ENCODE measurements at regions not wholly inside any gene's neighbourhood (a gene's known extent, or its start where the extent isn't known, plus 50 kb on each side); places are given as distances from the start of the nearest gene placed in this dataset.
A peak's percentile ranks its signal among the peaks of the same experiment; 100 is the strongest.

DNA sequence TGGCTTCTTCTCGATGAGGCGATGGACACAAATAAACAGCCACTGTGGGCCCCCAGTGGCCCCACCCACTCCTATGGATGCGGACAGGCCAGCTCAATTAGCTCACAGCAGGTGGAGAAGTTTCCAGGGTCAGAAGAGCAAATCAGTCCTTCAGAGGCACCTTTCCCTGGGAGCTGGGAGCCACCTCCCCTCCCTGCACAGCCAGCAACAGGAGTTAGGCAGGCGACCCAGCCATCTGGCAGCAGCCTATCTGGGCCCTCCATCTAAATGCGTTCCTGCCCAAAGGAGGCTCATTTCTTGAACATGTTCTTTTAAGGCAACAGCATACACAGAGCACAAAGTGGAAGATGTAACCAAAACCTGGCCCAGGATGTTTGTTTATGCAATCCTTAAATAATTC lies 211.9 kb upstream of the ARRDC4 start:
- DNase-seq: no peak

DNA sequence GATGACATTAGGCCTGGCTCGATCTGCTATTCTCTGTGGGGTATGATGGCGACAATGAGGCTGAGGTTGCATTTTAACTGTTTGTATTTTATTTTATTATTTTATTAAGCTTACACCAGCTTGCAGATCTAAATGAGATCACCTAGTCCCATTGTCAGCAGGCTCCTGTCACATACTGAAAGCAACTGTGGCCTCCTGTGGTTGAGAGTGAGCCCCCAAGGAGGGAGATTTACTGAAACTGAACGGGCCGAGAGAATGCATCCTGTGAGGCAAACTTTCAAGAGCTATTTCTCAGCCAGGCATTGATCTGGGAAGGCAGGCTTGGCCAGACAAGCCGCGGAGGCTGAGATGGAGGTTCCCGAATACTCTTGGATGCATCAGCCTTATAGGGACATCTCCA lies 210.4 kb upstream of the ARRDC4 start:
- no peak for DNase-seq

DNA sequence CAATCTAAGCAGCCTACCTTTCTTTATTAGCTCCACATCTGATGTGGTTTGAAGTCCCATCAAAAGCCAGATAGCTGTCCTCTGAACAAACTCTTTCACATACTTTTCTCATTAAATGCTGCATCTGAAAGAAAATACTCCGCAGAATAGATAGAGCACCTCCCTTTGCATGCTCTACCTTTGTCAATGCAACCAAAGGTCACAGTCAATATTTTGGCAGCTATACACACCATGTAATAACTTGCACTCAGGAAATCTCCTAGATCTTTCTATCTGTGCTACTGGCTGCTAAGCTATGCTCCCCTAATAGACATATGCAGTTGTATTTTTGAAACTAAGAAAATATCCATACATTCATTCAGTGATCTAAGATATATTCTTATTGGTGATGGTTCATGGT lies 204.8 kb upstream of the ARRDC4 start:
- DNase-seq: no peak

DNA sequence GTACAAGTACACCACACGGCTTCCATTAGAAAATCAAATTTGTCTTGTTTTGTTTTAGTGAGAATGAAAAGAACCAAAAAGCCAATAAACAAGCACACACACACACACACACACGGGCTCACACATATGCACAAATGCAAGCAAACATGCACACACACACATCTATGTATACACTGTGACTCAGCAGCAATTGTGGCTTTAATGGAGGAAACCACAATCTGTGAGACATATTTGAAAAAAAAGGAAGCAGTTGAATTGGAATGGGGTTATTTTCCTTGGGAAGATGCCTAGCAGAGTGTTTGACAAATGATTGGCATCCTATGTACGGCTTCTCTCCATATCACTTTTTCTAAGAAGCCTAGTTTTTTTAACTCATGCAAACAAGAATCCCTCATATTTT lies 201.1 kb upstream of the ARRDC4 start:
- peak; percentile 60 for DNase-seq

DNA sequence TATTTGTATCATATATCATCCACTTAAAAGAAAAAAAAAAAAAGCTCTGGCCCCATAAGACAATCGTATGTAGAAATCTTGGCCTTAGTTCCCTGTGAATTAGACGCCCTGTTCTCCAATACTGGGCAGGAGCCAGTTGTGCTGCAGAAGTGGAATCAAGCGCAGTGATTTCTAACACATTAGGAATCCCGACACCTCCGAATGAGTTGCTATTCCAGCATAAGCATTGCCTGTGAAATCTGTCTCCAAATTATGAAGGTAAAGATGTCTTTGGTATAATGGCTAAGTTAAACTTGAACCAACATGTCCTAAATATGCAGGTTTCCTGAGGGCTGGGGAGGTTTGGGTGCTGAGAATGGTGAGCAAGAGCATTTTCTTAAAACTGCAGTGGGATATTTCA lies 199.4 kb upstream of the ARRDC4 start:
- no peak for DNase-seq

DNA sequence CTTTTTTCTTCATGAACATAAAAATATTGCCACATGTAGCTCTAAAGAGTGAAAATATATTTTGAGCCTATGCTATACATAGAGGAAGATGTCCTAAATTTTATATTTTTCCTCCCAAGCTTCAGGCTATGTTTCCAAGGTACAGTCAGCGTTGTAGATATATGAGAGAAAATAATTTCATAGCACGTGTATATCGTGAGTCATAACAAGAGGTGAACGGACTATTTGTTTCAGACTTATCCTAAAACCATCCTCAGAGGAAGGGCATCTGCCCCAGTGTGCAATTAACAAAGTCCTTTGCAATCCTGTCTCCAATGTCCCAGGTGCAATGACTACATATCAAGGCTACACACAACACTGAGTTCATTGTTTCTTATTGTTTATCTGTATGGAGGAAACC lies 177.3 kb upstream of the ARRDC4 start:
- no peak for DNase-seq

DNA sequence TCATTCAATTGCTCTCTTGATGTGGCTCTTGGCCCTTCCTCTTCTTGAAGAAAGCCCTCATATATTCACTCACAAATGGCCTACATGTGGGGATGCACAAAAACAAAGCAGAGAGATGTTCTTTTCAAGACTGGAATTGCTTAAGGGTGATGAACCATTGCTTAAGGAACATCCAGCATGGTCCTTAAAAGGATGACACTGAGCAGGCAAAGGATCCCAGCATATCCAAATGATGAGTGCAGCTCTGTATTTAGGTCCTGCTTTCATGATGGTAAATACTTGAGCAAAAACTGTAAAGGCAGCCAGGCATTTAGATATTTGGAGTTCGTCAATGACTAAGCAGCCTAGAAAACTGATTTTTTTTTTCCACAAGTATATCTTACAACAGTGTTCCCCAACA lies 173.8 kb upstream of the ARRDC4 start:
- DNase-seq: no peak

DNA sequence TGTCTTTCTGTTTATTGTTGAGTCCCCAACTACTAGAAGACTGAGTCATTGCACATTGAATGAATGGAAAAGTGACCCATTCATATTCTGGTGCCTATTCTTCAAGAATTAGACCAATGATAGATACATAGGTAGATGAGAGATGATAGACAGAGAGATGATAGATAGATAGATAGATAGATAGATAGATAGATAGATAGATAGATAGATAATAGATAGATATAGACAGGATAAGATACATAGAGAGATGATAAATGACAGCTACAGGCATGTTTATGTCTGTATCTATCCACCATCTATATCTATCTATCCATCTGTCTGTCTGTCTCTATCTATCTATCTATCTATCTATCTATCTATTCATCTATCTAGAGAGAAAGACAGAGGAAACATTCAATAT lies 170.3 kb upstream of the ARRDC4 start:
- DNase-seq: no peak

DNA sequence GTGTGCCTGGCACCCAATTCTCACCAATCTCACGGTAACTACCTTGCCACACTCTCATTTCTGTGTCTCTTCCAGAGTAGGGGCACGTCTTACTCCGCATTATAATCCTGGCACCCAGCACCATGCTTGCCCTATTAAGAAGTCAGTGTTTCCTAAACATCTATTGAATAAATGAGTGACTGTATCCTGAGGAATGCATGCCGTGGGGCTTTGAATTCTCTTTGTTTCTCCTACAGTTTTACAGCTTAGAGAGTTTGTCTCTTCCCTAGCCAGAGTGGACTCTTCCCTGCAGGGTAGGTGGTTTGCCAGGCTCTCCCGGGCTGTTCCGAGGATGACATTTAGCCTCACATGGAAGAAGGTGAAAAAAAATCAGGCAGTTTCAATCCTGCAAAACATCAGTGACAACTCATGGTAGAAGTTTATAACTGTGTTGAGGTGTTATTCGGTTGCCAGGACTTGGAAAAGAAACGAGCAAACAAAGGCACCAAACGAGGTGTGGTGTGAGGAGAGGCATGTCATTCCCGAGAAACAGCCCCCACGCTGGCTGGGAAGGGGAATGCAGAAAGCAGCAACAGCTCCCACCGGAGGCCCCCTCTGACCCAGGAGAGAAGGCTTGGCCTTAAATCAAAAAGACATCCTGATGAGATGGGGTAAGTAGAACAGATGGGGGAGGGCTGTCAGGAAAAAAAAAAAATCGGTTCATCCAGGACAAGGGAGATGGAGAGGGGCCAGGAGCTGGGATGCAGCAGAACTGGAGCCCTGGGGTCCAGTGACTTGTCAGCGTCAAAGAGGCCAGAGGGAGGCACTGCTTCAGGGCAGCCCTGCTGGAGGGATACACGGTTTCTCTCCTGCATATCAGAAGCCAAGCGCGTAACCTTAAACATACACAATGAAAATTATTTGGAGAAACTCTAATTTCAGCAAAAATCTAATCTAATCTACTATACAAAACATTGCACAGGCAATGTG lies 168.4 kb upstream of the ARRDC4 start:
- DNase-seq: no peak

DNA sequence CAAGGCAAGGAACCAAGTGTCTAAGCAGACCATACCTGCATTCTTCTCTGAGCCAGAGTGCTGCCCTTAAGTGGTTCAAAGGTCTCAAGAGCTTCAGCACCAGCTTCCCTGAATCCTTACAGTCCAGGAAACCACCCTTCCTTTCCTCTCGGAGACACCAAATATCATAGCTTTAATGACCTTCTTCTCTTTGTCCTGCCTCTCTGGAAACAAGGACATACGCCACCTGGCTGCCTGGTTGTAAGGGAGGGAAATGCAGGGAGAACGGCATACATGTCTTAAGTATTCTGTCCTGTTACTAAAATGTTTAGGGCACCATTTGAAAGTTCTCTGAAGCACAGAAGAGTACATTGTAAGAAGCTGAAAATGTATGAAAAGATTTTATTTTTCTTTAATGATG lies 155.6 kb upstream of the ARRDC4 start:
- DNase-seq: no peak

DNA sequence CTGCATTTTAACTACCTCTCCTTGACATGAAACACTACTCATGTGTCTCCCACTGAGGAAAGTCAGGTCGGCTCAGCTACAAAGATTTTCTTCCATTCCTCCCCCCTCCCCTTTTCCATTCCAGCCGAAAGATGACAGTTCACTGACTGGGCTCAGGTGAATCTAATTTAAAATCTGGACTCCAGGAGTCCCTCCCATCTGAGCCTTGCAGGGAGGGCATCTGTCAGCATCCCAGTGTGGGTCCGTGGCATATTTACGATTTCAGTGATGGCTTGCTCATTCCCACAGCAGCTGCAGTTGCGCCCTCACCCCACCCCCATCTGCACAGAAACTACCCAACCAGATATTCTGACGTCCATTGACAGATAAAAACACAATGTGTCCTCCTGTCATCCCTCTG lies 153.7 kb upstream of the ARRDC4 start:
- no peak for DNase-seq

DNA sequence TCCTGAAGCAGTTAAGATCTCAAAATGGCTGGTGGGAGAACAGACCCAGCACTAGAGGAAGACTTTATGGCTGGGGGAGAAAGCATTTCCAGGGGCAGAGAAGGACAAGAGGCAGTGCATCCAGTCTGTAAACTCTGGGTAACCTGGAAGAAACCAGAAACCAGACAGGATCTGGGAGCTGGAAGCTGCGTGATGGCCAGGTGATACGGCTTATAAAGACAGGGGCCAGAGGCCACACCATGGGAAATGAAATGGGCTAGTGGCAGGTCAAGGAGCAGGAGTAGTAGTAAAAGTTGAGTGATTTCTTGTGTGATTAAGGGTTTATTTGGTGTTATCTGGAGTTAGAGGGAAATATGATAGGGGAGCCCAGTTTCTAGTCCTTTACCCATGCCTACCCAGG lies 144.7 kb upstream of the ARRDC4 start:
- no peak for DNase-seq

DNA sequence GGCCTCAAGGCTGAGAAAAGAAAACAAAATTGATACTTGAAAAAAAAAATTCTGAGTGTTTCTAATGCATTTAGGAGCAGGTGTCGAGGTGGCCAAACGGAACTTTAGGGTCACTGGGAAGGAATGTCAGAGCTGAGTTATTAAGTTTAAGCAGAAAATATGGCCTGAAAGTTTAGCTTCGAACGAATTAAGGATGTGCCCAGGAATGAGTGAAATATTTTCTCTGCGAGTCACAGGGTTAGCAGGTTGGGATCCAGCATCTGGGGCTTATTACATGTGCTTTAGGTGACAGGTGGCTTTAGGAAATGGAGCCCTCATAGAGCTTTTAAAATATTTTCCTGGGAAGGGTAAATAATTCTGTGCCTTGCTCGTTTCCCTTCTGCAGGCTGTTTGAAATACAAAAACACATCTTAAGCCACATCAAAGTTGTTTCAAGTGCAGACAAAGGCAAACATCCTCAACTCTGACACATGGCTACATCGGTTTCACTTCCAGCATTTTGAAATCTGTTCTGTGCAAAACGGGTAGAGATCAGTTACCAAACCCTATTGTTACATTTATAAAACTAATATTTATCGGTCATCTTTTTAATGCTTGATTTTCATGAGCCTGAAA lies 143.1 kb upstream of the ARRDC4 start:
- no peak for DNase-seq

DNA sequence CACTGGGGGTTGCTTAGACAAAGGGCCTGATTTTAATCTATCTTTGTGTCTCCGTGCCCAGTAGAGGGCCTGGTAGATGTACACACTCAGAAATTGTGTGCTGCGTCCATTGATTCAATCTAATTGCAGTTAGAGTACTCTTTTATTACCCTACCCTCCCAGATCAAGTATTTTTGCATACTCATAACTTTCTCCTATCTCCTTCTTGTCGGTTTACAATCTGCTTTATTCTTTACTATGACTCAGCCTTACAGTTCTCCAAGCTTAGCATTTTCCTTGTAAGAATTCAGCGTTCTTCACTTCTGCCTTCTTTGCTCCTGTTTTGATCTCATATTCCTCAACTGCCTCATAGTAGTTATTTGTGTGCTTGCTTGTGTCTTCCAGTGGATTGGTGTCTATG lies 124.5 kb upstream of the ARRDC4 start:
- no peak for DNase-seq

DNA sequence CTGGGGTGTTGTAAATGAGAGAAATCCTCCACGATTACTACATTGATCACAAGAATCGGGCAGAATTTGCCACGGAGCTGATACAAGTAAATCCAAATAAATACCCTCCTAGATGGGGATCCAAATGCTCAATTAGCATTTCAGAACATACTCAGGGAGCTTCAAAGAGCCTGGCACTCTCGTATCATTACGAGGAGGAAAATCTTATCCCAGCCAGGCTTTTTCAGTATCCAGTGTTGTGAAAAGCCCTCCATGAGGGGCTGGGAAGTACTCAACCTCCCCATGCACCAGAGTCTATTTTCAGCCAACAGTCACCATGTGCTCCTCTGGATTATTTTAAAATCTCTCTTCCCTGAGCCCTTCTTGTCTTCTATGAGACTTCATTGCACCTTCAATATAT lies 122.6 kb upstream of the ARRDC4 start:
- DNase-seq: no peak

DNA sequence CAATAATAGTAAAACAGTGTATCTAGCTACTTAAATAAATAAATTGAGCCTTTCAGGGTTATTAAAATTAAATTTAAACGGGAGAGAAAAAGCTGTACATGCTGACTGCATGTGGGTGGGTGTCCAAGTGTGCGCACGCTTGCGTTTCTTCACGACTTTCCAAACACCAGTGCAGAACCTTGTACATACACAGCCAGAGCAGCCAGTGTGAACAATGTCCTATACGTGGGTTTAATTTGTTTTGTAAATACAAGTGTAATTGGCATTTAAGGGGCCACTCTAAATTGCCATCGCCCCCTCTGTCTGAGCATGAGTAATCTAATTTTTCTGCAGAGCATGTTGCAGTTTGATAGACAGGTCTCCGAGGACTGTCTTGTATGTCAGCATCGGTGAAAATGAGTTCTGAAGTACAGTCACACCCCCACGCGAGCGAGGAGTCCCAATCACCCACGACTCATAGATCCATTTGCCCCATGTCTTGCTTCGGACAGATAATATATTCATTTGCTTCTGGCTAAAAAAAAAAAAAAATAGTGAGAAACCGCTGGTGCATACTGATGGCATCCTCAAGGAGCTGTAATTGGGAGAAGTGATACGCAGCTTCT lies 121.8 kb upstream of the ARRDC4 start:
- no peak for DNase-seq

DNA sequence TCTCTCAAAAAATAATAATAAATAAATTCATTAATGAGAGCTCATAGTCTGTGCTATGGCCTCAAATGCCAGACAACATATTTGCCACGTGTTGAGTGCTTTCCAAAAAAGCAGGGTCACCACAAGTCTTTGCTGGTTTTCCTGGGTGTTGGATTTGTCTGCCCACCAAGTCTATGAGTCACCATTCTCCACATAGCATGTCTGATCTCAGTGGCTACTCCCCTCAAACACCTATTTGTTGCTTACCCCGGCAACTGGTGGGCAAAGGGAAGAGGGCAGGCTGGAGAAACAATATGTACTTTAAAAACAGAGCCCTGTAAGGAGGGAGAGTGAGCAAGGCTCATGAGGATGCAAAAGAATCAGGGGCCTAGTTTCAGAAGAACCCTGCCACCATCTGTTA lies 120.0 kb upstream of the ARRDC4 start:
- no peak for DNase-seq

DNA sequence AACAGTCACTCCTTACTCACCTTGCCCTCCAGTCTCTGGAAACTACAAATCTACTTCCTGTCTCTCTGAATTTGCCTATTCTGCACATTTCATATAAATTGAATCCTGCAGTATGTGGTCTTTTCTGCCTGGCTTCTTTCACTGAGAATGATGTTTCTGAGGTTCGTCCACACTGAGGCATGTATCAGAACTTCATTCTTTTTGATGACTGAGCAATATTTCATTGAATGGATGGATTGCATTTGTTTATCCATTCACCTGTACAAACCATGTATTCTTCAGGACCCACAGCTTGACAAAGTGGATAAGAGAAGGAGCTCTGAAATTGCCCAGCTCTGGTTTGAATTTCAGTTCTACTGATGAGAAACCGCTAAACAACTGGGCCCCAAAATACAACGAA lies 118.9 kb upstream of the ARRDC4 start:
- DNase-seq: no peak

DNA sequence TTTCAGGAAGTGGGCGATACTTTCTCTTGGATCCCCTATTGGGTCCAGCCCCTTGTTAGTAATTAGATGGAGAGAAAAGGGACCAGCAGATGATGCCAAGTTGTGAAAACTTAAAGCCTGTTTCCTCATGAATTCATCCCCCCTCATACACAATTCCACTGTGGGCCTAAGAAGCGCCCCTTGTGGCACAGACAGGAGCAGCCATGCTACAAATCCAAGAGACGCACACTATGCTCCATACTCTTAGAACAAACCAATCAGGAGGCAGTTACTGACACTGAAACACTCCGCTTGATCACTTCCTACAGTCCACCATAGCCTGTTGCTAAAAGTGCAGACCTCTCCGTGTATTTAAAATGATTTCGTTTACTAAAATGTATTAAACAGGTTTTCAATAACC lies 111.3 kb upstream of the ARRDC4 start:
- peak; percentile 0 for DNase-seq

DNA sequence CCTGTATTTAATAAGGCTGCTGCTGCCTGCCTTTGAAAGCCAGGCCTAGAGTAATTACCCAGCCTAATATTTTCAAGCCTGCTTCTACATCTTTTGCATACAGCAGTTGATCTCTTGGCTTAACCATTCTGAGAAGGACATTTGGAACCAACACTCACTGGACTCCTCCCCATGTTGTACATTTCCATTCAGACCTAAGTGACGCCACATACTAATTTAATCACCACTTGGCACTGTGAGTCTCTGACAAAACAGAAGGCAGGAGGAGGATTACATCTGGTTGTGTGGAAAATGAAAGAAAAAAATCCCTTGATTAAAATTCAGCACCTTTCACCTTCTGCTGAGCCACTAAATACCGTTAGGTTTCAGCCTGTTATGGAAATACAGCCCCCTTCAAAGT lies 102.2 kb upstream of the ARRDC4 start:
- DNase-seq: no peak

DNA sequence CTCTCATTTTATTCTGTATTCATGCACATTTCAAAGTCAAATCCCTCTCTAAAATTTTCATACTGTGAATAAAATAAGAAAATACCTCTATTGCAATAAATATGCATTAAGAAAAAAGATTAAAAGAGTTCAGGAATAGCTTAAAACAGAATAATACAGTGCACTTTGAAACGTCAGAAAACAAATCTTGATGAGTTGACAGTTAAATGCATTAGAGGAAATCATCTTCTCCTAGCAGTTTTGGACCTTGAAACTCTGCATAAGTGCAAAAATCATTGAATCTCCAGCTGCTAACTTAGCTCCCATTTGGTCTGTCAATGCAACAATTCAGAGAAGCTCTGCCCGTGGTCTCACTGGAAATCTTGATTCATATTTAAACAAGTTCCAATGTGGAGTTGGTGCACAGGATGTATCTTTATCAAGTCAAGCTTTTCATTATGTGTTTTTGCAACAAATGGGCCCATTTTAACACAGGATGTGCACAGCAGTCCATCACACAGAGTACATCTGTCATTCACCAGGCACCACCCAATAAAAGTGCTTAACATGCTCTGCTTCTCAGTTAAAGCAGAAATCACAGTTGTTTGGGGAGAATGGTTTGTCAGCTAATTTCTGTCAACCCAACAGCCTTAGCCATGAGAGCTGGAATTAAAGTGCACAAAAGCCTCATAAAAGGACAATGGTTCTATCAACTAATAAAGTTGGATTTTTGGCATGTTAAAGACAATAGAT lies 98.8 kb upstream of the ARRDC4 start:
- DNase-seq: no peak

DNA sequence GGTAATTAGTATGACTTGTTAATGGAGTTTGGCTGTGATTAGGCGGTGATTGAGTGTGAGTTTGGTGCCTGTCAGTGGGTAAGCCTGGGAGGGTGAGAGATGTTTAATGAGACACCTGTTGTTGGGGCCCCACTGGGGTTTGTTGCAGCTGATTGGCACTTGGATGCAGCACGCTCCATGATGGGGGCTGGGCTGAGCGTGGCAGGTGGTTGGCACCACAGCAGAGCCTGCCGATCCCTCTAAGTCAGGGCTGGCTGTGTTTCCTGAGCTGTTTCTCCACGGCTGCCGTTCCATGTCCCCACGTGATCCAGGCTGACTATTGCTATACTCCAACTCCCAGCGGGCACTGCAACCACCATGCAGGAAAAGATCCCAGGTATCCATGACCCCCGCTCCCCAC lies 93.5 kb upstream of the ARRDC4 start:
- no peak for DNase-seq

DNA sequence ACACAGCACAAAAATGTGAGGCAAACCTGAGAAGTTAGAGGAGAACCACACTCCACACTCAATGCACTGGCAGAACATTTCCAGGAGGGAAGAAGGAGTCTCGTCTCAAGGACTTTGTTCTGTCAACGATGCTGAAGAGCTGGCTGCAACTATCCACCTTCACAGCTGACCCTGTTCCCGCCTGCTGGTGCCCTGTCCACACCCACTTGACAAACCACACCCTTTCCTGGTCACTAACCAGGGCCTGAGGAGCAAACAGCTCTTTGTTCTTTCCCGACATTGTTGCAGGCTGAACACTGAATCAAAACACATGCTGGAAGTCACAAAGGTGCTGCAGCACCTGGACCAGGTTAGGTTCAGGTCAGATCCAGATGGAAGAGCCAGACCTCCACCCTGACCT lies 92.6 kb upstream of the ARRDC4 start:
- no peak for DNase-seq

DNA sequence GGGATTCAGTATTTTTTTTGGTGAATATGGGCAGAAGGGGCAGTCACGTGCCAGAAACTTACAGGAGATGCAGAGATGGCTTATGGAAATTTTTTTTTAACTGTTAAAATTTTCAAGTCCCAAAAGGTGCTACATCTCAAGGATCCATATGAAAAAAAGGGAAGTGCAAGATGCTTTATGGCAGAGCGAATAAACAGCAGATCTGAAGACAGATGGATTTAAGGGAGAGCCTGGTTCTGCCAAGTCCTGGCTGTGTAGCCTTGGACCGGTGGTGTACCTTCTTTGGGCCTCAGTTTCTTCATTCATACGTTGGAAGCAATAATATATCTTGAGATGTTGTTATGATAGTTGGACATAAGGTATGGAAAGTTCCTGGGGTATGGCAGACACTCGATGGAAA lies 91.5 kb upstream of the ARRDC4 start:
- DNase-seq: no peak
